Heart left ventricle (tissue), 16 donors: ENCODE measurements at regions not wholly inside any gene's neighbourhood (a gene's known extent, or its start where the extent isn't known, plus 50 kb on each side); places are given as distances from the start of the nearest gene placed in this dataset.
"Not testable (repeated sequence)": the region's sequence is repeated elsewhere in the genome, so short reads cannot be mapped to it uniquely, and the experiment has no call there.

ENCODE experiments used
- ATAC-seq, 4 donors: fragments of 200-7000 bp; cut with Tn5 transposase; one replicate each; pipeline ENCODE4 v1.9.1; 2020 to 2022; ENCODE audit warnings: moderate library complexity in 4 of 4, mild to moderate bottlenecking in 3 of 4, moderate number of reproducible peaks in 1 of 4
- DNase-seq, 5 donors: peaks; one replicate each; pipeline ENCODE4 v3.0.0-alpha.2; 2020
- H3K27ac ChIP-seq, 12 donors: fragments of 200-600 bp; sonication (generic) in 4 of 12; one replicate each; pipeline versions ENCODE4 v1.5.0 to v1.8.0; 2016 to 2022; ENCODE audit warnings: mild to moderate bottlenecking in 2 of 12
- H3K27me3 ChIP-seq, 9 donors: fragments of 200-600 bp; sonication (generic) in 2 of 9; one replicate each; pipeline versions ENCODE4 v1.5.1 to v1.8.0; 2016 to 2022; ENCODE audit warnings: mild to moderate bottlenecking in 3 of 9
- H3K36me3 ChIP-seq, 9 donors: fragments of 200-600 bp; sonication (generic) in 2 of 9; one replicate each; pipeline versions ENCODE4 v1.5.0 to v1.8.0; 2018 to 2022; ENCODE audit warnings: mild to moderate bottlenecking in 2 of 9
- H3K4me1 ChIP-seq, 12 donors: fragments of 200-600 bp; sonication (generic) in 4 of 12; one replicate each; pipeline versions ENCODE4 v1.5.0 to v1.8.0; 2016 to 2022; ENCODE audit warnings: mild to moderate bottlenecking in 3 of 12
- H3K4me3 ChIP-seq, 12 donors: fragments of 200-600 bp; sonication (generic) in 4 of 12; one replicate each; pipeline versions ENCODE4 v1.5.0 to v1.8.0; 2017 to 2022; ENCODE audit warnings: mild to moderate bottlenecking in 9 of 12, moderate library complexity in 4 of 12
- H3K9me3 ChIP-seq, 12 donors: fragments of 200-600 bp; sonication (generic) in 4 of 12; one replicate each; pipeline versions ENCODE4 v1.5.0 to v1.8.0; 2016 to 2022; ENCODE audit warnings: mild to moderate bottlenecking in 1 of 12
- POLR2A ChIP-seq, 2 donors: fragments of 450-650 bp; IDR thresholded peaks; one replicate each; pipeline ENCODE4 v1.6.1; 2017; ENCODE audit warnings: antibody characterized with exemption in 2 of 2, mild to moderate bottlenecking in 2 of 2, moderate library complexity in 2 of 2
- WGBS, 4 donors: extraction: QIAGEN DNeasy Blood & Tissue Kit in 2 of 4; methylation state at CpG; one replicate each; pipeline versions ENCODE4 v1.1.5 to v1.1.7; 2013 to 2018; 5-methylcytosine and 5-hydroxymethylcytosine counted together
- intact Hi-C, 10 donors: fragments of 100-400 bp; cut with DNase I; formaldehyde crosslinking; loops; one replicate each; pipeline versions ENCODE4 v1.11.1 to v1.14.2; 2022
- TF ChIP-seq, protein P1 (sequence below), 12 donors: fragments of 200-600 bp; sonication (generic) in 4 of 12; IDR thresholded peaks; one replicate each; pipeline versions ENCODE4 v1.5.0 to v1.8.0; 2018 to 2022; ENCODE audit warnings: antibody characterized with exemption in 12 of 12, mild to moderate bottlenecking in 5 of 12
- donor health status: ischemic (EF 13 %, LVEDD 7.1; RV severe dilation, severe dysfunction).
- donor health status: healthy with polysubstance abuse.
- donor health status: DM: no; HTN: yes; CAD: no.
- donor health status: DM: no; HTN: no; CAD: no.
- donor health status: ischemic (EF 25% LVEDD 6.9; RV normal size, moderate dysfunction).
- donor health status: ischemic (EF 25% LVEDD 5.7; RV mildly dilated, moderate dysfunction).
- donor health status: healthy.
- donor health status: DM: yes; HTN: yes; CAD: no.
- donor health status: ischemic (EF 35%, LVEDD 5.7; RV mildly dilated, moderate dysfunction).
- donor health status: nonischemic (EF 11% LVEDD 7.7; RV severe dilation, severe dysfunction).
- donor health status: DM: yes; HTN: yes; CAD: no.
- donor health status: PGD.
- donor health status: ischemic (EF 29% LVEDD 5.4; RV normal size, mild dysfunction).
- donor health status: nonischemic (EF 23%, LVEDD 6.1; RV moderate dilation, normal function).

DNA sequence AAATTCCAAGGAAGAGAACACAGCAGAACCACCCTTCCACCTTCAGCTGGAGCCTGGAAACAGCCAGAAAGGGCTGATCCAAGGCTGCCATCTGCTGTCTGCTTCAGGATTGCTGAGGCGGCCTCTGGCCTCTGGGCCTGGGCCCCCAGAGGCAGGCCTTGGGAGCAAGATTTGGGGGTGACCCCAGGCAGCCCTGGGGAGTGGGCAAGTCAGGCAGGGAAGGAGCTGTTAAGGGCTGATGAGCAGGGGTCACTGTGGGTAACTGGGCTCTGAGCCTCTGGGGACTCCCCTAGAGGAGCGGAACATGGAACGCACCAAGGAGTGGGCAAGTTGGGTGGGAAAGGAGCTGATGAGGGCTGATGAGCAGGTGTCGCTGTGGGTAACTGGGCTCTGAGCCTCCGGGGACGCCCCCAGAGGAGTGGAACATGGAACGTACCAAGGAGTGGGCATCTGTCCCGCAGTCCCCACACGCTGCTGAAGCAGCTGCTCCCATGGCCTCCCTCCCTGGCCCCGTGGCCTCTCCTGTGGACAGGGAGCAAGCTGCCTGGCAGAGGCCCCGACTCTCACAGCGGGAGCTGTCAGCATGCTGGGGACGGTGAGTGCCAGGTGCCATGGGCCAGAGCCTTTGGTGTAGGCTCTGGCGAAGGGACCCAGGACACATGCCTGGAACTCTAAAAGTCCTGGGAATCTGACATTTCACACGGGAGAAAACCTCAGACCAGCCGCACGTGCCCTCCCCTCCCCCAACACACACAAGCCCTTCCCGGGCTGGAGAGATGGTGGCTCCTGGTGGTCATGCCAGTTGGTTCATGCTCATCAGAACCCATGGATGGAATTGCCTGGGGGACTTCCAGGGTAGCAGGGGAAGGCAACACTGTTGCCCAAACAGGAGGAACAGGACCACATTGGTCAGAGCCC, 148.8 kb downstream of the NPIPB11 start:
- H3K27me3 ChIP-seq, H3K36me3 ChIP-seq, H3K9me3 ChIP-seq, H3K4me3 ChIP-seq: not testable (repeated sequence)
- peaks cover 0 to 48% (median 12%) of the 10 kb centered on the region in 12 donors for H3K4me1 ChIP-seq
- intact Hi-C loops: loop anchor here in 7 of 10 donors (5.0 to 10.0 kb wide), 3 partner anchors 140 to 145 kb away; no protein-coding TSS in a partner anchor
- WGBS, 4 donors: 74% methylated on average over 16 to 18 of the region's 18 CpGs
- TF ChIP-seq, protein P1, sequence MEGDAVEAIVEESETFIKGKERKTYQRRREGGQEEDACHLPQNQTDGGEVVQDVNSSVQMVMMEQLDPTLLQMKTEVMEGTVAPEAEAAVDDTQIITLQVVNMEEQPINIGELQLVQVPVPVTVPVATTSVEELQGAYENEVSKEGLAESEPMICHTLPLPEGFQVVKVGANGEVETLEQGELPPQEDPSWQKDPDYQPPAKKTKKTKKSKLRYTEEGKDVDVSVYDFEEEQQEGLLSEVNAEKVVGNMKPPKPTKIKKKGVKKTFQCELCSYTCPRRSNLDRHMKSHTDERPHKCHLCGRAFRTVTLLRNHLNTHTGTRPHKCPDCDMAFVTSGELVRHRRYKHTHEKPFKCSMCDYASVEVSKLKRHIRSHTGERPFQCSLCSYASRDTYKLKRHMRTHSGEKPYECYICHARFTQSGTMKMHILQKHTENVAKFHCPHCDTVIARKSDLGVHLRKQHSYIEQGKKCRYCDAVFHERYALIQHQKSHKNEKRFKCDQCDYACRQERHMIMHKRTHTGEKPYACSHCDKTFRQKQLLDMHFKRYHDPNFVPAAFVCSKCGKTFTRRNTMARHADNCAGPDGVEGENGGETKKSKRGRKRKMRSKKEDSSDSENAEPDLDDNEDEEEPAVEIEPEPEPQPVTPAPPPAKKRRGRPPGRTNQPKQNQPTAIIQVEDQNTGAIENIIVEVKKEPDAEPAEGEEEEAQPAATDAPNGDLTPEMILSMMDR (IDR thresholded peaks at IDR 0.05): peak; percentile 13 to 71 (median 52)
- ATAC-seq (peak in 3 of 4 donors; percentile 17 to 24 (median 17)), DNase-seq (peak in 1 of 5 donors; percentile 66)
- peak overlapping the region in 3 of 12 donors; percentile 13 to 47 (median 24) for H3K27ac ChIP-seq

DNA sequence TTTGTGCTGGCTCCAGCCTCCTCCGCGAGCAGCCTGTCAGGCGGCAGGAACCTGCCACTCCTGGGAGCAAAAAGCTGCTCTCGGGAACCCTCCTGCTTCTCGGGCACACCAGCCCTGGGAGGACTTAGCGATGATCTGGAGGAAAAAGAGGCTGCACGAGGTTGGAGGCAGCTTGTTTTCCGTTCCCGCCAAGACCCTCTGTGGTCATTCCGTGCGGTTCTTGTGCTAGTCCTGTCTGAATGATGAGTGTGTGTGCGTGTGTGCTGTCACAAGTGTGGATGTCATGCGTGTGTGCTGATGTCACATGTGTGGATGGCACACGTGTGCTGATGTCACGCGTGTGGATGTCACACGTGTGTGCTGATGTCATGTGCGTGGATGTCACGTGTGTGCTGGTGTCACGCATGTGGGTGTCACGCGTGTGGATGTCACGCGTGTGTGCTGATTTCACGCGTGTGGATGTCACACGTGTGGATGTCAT, 150.0 kb downstream of the NPIPB11 start:
- Histone ChIP-seq H3K9me3 (no peaks in the 10 kb centered on the region), H3K27ac (no peak overlapping the region), H3K4me1 (peaks cover 0 to 38% (median 8%) of the 10 kb centered on the region in 12 donors), H3K36me3 (no peaks in the 10 kb centered on the region), H3K4me3 (no peak overlapping the region), H3K27me3 (no peaks in the 10 kb centered on the region)
- 88 to 93% (median 91%) methylated on average over 27 of the region's 27 CpGs for WGBS, 4 donors
- TF ChIP-seq, protein P1 (IDR thresholded peaks at IDR 0.05): no peak
- TF ChIP-seq POLR2A (IDR thresholded peaks at IDR 0.05): no peak
- no peak for ATAC-seq
- intact Hi-C loops: loop anchor here in 7 of 10 donors (5.0 to 10.0 kb wide), 3 partner anchors 139 to 144 kb away; no protein-coding TSS in a partner anchor
- no peak for DNase-seq

DNA sequence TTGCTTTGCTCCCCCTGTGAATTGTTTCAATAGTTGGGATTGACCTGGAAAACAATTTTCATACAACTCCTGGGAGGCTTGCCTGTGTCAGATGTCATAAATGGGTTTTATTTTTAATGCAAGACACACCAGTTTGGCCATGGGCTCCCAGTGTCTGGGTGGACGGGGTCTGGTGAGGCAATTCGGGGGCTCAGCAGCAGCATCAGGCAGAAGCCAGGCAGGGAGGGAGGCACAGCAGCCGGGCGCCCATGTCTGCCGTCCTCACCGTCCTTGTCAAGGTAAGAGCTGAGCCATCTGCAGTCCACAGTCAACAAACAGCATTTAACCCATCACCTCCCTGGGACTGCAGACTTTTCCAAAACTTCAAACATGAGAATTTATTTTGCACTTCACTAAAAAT, 150.6 kb downstream of the NPIPB11 start:
- not testable (repeated sequence) for H3K9me3 ChIP-seq, H3K27me3 ChIP-seq, H3K36me3 ChIP-seq, ATAC-seq, DNase-seq, H3K4me3 ChIP-seq, H3K27ac ChIP-seq
- intact Hi-C loops: loop anchor here in 7 of 10 donors (5.0 to 10.0 kb wide), 3 partner anchors 139 to 144 kb away; no protein-coding TSS in a partner anchor
- H3K4me1 ChIP-seq: peaks cover 0 to 32% (median 4%) of the 10 kb centered on the region in 12 donors
- WGBS, 4 donors: 52 to 73% (median 62%) methylated on average over 6 of the region's 6 CpGs

DNA sequence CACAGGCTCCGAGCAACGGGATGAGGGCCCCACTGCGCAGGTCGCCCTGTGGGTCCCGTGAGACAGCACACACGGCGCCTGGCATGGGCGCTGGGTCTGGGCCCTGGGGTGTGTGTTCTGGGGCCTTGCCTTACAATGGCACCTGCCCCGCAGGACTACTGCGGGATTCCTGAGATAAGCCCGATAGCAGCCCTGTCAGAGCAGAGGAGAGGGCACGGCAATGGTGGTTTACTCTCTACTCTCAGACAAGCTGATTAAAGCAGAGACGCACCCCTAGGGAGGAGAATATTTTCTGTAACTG, 151.1 kb downstream of the NPIPB11 start:
- peak overlapping the region in 1 of 12 donors; percentile 30 for H3K27ac ChIP-seq
- intact Hi-C loops: loop anchor here in 7 of 10 donors (5.0 to 10.0 kb wide), 3 partner anchors 138 to 143 kb away; no protein-coding TSS in a partner anchor
- not testable (repeated sequence) for H3K36me3 ChIP-seq, H3K9me3 ChIP-seq, DNase-seq, ATAC-seq, H3K27me3 ChIP-seq, H3K4me3 ChIP-seq
- H3K4me1 ChIP-seq: peaks cover 0 to 27% (median 4%) of the 10 kb centered on the region in 12 donors
- 67 to 87% (median 79%) methylated on average over 3 to 13 of the region's 13 CpGs for whole genome bisulfite sequencing, 4 donors
